Cardiac fibroblast (primary cell): ENCODE measurements at regions not wholly inside any gene's neighbourhood (a gene's known extent, or its start where the extent isn't known, plus 50 kb on each side); places are given as distances from the start of the nearest gene placed in this dataset.
A peak's percentile ranks its signal among the peaks of the same experiment; 100 is the strongest.

ENCODE experiments used
- DNase-seq, 2 donors: peaks; one replicate each; pipeline versions ENCODE4 v3.0.0 to v3.0.0-alpha.2; 2010; ENCODE audit warnings: low read depth in 2 of 2
- H3K4me3 ChIP-seq, 2 donors: replicated peaks in 1 of 2; 1 replicate in 1 of 2; 2 replicates in 1 of 2; pipeline ENCODE4 v1.5.1; 2011; ENCODE audit warnings: low read depth in 2 of 2, low read length in 2 of 2, mild to moderate bottlenecking in 2 of 2, moderate library complexity in 1 of 2
- CTCF ChIP-seq: IDR thresholded peaks from one replicate; pipeline ENCODE4 v1.5.1; 2011; ENCODE audit warnings: low read depth, mild to moderate bottlenecking, low read length, inconsistent platforms

- no peak for TF ChIP-seq CTCF
- DNase-seq, result no peak
- H3K4me3 ChIP-seq, result no peak overlapping the region
Measured at GRCh38 chr11:112540261-112540660, 279.6 kb upstream of the PLET1 start.

- DNase-seq, result peak in 1 of 2 donors; percentile 2
- TF ChIP-seq CTCF, result no peak
- H3K4me3 ChIP-seq, result no peak overlapping the region
Measured at GRCh38 chr11:112541140-112542046, 280.7 kb upstream of the PLET1 start.

GRCh38 chr11:112542479-112542878, 281.8 kb upstream of the PLET1 start:
- H3K4me3 ChIP-seq, result no peak overlapping the region
- DNase-seq, result no peak
- no peak for TF ChIP-seq CTCF

GRCh38 chr11:112543390-112543789, 282.7 kb upstream of the PLET1 start:
- no peak for TF ChIP-seq CTCF
- no peak for DNase-seq
- H3K4me3 ChIP-seq, result no peak overlapping the region

- no peak for TF ChIP-seq CTCF
- no peak overlapping the region for H3K4me3 ChIP-seq
- no peak for DNase-seq
Measured at GRCh38 chr11:112548641-112549040, 288.0 kb upstream of the PLET1 start.

- H3K4me3 ChIP-seq, result no peak overlapping the region
- TF ChIP-seq CTCF, result no peak
- no peak for DNase-seq
Measured at GRCh38 chr11:112553205-112553731, 292.6 kb upstream of the PLET1 start.

- no peak for DNase-seq
- H3K4me3 ChIP-seq, result no peak overlapping the region
- no peak for TF ChIP-seq CTCF
Measured at GRCh38 chr11:112554586-112554985, 293.9 kb upstream of the PLET1 start.
